Cardiac septum (tissue), 1 donor: ENCODE measurements at regions not wholly inside any gene's neighbourhood (a gene's known extent, or its start where the extent isn't known, plus 50 kb on each side); places are given as distances from the start of the nearest gene placed in this dataset.

Experiments
- DNase-seq: peaks from one replicate; pipeline ENCODE4 v3.0.0-alpha.2; 2020; ENCODE audit warnings: low spot score
- intact Hi-C: fragments of 100-400 bp; cut with DNase I; formaldehyde crosslinking; loops from one replicate; pipeline ENCODE4 v1.14.0; 2022
- donor health status: DM: no; HTN: no; CAD: no.

DNA sequence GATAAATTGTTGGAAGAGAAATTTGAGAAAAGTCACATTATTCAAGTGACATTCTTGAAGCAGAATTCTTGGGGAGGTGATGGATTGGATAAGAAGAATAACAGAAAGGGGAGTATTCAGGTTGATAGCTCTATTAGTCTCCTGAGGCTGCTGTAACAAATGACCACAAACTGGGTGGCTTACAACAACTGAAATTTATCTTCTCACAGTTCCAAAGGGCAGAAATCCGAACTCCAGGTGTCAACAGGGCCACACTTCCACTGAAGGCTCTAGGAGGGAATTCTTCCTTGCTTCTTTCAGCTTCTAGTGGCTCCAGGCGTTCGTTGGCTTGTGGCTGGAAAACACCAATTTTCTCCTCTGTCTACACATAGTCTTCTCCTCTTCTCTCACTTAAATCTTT lies 99.8 kb downstream of the TES start:
- intact Hi-C loops: no loop called here
- DNase-seq: no peak

DNA sequence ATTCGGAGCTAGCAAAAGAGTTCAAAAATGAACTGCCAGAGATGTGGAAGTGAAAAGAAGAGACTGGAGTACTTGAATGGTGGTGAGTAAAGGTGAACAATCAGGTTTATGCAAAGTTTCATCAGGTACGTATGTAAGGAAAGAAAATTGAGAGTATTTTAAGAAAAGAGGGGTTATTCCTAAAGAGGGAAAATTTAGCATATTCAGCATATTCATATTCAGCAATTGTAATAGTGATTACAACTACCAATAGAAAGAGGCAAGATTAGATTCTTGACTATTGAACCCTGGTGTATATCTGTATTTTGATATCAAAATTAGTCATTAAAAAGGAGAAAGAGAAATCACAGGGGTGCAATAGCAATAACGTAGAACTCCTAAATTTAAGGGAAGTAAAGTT lies 100.9 kb downstream of the TES start:
- DNase-seq: no peak
- intact Hi-C loops: no loop called here

DNA sequence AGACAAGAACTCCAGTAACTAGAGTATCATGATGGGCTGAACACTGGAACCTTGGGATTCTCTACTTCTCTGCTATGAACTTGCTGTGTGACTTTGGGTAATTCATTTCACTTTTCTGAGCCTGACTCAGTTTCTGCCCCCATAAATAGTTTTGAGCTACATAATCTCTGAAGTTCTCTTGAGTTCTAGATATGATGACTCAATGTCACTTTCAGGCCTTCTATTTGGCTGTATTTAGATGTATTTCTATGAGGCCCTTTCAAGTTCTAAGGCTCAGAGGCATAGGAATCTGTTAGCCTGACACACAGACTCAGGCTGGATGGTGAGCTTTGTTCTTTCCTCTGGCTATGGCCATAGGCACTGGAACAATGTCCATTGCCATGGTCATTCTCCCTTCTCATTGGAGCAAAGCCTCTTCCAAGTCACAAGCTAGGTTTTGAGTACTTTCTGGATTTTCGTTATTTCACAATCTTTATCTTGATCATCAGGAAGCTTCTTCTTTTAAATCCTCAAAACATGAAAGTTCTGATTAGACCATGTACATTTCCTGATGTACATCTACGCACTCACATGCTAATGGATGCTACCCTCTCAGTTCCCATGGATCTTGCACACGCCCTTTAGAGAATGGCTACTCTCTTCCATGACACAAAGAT lies 101.6 kb downstream of the TES start:
- no peak for DNase-seq
- intact Hi-C loops: no loop called here

DNA sequence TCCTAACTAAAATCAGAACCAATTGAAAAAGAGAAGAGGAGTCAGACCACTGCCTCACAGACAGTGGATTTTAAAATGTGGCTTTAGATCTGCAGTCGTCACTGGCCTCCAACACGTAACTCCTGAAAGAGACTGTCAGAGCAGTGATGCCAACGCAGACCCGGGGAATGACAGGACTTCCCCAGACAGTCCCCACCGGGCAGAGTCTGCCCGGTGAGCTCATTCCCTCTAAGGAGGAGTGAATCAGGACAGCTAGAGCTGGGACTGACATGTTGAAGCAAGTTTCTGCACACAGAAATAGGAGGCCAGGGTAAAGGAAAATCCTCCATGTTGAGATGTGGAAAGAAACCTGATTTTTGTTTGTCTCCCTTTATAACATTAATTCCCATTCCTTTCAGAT lies 105.0 kb downstream of the TES start:
- no peak for DNase-seq
- intact Hi-C loops: loop anchor here (5.0 kb wide), 1 partner anchor 43 kb away; no protein-coding TSS in a partner anchor

DNA sequence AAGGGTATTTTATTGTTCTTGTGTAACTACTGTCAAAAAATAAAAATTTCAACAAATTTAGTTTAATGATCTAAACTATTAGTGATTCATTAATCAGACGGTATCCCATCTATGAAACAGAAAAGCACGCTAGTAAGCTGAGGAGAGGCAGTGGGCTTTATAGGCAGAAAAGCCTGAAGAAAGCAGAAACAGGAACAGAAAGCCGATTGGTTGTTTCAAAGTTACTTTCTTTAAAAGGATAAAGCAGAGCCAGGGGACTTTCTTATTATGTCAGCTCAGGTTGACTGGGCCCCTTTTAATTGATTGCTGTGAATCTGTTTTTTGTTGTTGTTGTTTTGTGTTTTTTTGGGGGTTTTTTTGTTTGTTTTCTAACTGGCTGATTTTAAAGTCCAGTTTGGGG lies 105.5 kb downstream of the TES start:
- intact Hi-C loops: loop anchor here (5.0 kb wide), 1 partner anchor 44 kb away; no protein-coding TSS in a partner anchor
- no peak for DNase-seq

DNA sequence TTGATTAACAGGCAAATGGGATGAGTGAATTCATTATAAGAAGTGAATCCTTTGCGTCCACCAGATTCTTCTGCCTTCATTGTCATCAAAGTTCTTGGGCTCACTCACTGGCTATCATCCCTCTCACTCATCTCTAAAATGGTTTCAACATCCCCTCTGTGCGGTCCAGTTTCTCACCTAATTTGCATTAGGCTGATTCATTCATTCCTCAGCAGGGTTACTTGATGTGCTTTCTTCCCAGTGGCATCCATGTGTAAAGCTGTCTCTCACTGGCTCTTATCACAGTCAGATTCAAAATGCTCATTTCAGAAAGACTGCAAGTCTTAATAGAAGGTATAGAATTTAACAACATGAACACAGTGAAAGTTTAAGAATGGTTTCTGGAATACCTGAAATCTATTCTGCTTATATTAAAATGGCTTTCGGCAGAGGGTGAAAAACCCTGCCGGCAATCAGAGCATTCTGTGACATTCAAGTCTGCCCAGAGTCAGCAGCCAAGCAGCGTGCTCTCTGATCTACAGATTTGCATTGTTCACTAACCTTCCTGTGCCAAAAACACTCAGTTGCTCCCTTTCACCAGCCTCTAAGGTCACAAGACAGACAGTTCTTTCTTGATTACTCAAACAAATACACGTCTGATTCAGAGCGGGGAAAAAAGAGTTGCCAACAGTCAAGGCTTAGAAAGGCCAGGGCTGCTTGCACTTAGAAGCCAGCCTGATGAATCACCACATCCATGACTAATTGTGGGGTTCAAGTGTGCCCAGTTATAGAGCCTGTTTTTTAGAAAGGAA lies 106.7 kb downstream of the TES start:
- intact Hi-C loops: loop anchor here (5.0 kb wide), 1 partner anchor 45 kb away; no protein-coding TSS in a partner anchor
- DNase-seq: no peak

DNA sequence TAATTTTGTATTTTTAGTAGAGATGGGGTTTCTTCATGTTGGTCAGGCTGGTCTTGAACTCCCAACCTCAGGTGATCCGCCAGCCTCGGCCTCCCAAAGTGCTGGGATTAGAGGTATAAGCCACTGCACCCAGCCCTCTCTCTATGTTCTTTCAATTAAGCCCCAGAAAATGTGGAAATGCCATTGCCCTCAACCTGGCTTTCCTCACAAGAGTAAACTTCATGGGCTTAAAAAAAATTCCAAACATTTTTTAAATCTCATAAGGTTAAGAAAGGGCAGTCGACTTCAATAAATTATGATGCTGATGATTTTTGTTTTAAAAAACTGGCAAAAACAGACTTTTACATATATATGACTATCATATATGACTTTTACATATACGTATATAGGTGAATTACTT lies 107.6 kb downstream of the TES start:
- intact Hi-C loops: loop anchor here (5.0 kb wide), 1 partner anchor 46 kb away; no protein-coding TSS in a partner anchor

DNA sequence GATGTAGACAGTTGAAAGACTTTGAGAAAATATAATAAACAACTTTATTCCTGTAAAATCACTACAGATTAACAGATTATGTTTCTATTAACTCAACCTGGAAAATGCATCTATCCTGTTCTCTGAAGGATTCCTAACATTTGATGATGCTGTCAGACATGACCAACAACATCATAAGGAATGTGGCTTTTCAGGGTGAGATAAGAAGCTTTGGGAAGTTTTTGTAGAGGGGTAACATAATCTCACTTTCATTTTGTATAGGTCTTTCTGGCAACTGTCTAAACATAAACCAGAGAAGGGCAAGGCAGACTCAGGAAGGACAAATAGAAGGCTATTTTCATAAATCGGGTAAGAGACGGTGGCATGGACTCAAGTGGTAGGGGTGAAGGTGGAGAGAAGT lies 112.2 kb downstream of the TES start:
- intact Hi-C loops: no loop called here
- DNase-seq: no peak

More for the DNA sequence above, 107.6 kb downstream of the TES start:
- DNase-seq: no peak

DNA sequence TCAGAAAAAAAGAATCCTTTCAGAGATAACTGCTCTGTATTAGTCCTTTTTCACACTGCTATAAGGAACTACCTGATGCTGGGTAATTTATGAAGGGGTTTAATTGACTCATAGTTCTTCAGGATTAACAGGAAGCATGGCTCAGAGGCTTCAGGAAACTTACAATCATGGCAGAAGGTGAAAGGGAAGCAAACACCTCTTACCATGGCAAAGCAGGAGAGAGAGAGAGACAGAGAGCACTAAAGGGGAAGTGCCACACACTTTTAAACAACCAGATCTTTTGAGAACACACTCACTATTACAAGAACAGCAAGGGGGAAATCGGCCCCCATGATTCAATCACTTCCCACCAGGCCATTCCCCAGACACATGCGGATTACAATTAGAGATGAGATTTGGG lies 114.2 kb downstream of the TES start:
- intact Hi-C loops: no loop called here
- DNase-seq: no peak

DNA sequence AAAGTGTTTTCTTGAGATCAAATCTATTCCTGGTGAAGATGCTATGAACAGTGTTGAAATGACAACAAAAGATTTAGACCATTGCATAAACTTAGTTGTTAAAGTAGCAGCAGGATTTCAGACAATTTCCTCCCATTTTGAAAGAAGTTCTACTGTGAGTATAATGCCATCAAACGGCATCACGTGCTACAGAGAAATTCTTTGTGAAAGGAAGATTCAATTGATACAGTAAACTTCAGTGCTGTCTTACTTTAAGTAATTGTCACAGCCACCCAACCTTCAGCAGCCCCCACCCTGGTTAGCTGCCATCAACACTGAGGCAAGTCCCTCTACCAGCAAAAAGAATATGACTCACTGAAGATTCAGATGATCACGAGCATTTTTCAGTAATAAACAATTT lies 115.2 kb downstream of the TES start:
- DNase-seq: no peak
- intact Hi-C loops: no loop called here

DNA sequence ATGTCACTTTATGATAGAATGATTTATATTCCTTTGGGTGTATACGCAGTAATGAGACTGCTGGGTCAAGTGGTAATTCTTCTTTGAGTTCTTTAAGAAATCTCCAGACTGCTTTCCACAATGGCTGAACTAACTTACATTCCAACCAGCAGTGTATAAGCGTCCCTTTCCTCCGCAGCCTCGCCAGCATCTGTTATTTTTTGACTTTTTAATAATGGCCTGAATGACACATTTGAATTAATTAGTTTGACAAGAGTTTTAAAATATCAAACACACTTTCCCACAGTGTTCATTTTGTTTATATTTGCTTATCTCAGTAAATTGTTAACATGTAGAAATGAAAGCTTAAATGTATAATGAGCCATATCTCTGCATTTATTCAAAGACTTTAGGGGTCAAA lies 116.8 kb downstream of the TES start:
- intact Hi-C loops: no loop called here

DNA sequence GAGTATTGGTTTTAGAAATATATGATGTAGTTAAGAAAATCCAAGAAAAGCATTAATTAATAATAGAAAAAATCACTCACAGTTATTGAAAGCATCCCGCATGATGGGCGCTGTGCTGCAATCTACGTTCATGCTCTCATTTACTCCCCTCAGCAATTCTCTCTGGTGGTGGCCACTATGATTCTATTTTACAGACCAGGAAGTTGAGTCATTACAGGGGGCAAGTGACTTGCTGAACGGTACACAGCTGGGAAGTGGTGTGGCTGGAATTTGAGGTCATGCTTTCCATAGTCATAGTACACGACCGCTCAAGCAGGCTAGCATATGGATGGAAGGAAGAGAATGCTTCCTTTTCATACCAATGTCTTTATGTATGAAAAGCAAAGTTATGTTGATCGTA lies 117.4 kb downstream of the TES start:
- intact Hi-C loops: no loop called here
- DNase-seq: no peak

More for the DNA sequence above, 116.8 kb downstream of the TES start:
- no peak for DNase-seq

DNA sequence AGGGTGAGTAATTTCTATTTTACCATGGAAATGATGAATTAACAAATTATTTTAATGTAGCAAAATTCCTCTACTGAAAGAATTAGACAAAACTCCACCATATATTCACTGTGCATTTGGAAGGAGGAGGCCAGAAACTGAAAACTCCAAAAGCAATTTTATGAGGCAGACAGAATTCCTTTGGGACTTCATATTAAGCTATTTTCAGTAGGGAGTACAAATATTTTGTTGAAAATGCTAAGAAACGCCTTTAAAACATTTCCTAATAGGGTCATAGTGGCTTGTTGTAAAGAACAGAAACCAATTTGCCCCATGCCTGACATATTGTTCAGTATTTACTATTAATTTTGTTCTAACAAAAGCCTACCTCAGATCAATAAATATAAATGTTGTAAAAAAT lies 117.8 kb downstream of the TES start:
- no peak for DNase-seq
- intact Hi-C loops: no loop called here

DNA sequence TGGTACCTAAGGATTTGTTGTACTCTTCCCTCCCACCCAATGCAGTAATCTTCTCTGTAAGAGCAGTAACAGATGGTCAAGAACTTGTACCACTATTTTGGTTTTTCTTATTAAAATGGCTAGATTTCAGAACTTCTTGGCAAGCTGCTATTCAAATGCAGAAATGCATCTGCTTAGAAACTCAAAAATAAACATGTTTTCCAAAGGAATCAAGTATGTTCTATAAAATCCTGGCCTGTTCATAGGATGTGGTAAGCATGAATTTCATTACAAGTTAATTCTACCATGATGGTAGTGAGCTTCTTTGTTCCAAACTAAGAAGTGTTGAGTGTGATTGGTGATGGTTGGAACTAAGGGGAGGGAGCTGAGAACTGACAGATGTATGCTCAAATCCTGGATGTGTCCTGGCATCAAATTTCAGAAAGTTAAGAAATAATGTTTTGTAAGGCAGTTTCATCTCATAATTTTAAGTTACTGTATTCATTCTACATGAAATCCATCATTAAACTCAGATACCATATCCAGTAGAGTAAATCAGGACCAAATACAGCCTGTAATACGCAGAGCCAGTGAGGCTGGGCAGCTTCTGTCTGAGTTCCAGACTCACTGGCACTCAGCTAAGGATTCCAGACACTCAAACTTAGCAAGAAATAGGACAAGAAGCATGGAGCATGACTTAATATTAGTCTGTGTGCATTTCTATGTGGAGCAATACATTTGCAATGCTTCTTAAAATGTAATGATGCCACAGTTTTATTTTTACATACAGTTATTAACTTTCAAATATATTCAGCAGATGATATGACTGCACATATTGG lies 119.6 kb downstream of the TES start:
- DNase-seq: no peak
- intact Hi-C loops: no loop called here

DNA sequence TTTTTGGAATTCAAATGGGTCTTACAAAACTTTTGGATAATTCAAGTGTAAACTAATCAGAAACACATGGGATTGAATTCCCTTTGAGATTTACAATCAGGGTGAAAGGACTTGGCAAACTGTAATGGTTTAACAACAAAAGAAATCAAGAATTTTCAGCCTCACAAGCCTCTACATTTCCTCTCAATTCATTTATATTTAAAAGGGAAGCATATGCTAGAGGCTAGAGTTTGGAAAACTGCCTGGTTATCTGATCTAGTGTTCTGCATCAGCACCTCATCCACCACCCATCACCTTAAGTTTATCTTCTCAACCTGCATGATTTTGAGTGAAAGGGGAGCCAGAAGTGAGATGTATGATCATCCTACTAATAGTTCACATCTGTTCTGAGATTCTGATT lies 120.7 kb downstream of the TES start:
- intact Hi-C loops: no loop called here
- DNase-seq: no peak

DNA sequence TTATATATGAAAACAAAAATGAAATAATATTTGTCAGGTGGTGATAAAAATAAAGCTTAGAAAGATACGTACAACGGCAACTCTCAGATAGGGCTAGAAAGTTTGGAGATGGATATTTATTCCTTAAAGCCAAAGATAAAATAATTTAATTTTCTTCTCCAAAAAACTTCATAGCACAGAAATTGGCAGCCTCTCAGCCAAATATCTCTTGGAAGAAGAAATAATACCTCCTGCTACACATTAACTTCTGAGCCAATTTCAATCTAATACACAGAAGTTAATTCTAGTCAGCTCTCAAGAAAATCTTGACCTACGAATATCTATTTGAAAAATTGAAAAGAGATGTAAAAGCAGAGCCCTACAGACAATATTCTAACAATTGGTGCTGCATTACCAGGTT lies 122.4 kb downstream of the TES start:
- no peak for DNase-seq
- intact Hi-C loops: no loop called here

DNA sequence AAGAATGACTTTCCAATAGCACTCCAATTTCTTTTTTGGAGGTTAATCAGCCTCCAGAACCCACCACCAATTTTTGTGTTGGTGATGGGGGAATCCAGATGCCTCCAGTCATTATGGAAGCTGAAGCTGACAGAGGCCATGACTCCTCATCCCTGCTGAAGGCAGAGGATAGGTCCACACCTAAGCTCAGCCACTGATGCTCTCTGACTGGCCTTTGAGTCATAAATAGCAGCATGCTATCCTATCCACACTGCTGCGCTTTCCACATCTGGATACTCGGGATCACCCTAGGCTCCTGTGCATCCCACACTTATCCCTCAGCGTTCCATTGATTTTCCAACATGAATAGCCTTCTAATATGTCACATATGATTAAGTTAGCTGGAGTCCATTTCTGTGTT lies 124.2 kb downstream of the TES start:
- no peak for DNase-seq
- intact Hi-C loops: no loop called here

DNA sequence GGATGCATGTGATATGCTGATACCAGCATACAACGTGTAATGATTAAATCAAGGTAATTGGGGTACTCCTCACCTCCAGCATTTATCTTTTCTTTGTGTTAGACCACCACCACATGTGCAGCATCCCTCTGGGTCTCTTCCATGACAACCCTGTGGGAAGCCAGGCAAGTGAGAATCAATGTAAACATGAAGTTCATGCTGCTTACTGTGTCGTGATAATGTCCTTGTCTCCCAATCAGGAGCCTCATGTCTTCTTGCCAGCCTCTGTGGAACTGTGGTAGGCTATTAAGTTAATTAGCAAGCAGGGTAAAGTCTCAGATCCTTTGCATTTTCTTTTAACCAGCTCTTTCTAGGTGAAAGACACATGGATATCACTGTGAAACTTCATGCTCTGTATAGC lies 126.7 kb downstream of the TES start:
- intact Hi-C loops: no loop called here

DNA sequence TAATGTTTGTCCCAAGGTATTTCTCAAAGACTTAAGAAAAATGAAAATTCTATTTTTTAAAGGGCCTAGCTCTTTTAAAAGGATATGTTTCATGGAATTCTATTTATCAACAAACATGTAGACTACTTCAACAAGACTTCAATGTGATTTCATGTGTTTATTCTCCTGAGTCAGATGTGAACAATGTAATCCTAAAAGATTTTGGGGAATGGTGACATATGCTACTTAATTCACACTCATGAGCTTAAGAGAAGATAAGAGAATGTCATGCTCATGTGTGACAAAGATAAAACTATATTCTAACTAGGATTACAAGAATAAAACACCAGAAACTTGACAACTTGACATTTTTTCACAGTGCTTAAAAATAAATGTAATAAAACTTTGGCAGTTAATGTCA lies 127.5 kb downstream of the TES start:
- intact Hi-C loops: no loop called here
- DNase-seq: no peak

More for the DNA sequence above, 126.7 kb downstream of the TES start:
- no peak for DNase-seq

DNA sequence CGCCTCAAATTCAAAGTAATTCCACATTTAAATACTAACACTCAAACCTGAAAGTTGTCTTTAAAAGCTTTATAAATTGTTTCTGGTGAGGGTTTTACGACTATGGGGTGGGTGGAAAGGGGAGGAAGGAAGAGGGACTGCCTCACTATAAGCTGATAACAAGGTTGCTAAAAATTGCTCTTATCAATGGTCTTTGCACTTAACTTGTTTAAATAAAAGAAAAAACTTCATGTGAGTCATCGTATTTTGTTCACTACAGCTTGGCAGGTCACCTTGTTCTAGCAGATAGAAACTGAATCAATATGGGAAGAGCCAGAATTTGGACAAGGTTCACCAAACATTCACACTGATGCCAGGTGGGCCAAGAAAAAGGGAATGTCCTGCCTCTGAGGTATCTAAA lies 129.2 kb downstream of the TES start:
- DNase-seq: no peak
- intact Hi-C loops: no loop called here
